UCSD-AML1 (cell line): ENCODE measurements at regions not wholly inside any gene's neighbourhood (a gene's known extent, or its start where the extent isn't known, plus 50 kb on each side); places are given as distances from the start of the nearest gene placed in this dataset.

Experiments used
- DNase-seq: peaks from one replicate; lab custom pipeline; 2025; ENCODE audit not compliant: unreplicated experiment; lab: John Stamatoyannopoulos, UW

- DNase-seq, result no peak
Observed at GRCh38 chr6:28732052-28732451, 191.7 kb downstream of the TRIM27 start.

GRCh38 chr6:28734443-28734959 lies 189.3 kb downstream of the TRIM27 start:
- DNase-seq, result no peak

DNA sequence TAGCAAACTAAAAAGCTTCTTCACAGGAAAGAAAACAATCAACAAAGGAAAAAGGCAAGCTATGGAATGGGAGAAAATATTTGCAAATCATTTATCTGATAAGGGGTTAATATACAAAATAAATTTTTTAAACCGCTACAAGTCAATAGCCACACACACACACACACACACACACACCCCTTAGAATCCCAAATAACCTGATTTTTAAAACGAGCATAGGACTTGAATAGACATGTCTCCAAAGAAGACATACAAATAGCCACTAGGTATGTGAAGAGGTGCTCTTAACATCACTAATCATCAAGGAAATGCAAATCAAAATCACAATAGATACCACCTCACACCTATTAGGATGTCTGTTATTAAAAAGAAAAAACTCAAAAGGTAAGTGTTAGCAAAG lies 187.7 kb downstream of the TRIM27 start:
- DNase-seq, result no peak

GRCh38 chr6:28737750-28738395 lies 185.9 kb downstream of the TRIM27 start:
- no peak for DNase-seq

- DNase-seq, result no peak
Observed at GRCh38 chr6:28738396-28738765, 185.4 kb downstream of the TRIM27 start.

- no peak for DNase-seq
Observed at GRCh38 chr6:28741363-28741762, 182.4 kb downstream of the TRIM27 start.

DNA sequence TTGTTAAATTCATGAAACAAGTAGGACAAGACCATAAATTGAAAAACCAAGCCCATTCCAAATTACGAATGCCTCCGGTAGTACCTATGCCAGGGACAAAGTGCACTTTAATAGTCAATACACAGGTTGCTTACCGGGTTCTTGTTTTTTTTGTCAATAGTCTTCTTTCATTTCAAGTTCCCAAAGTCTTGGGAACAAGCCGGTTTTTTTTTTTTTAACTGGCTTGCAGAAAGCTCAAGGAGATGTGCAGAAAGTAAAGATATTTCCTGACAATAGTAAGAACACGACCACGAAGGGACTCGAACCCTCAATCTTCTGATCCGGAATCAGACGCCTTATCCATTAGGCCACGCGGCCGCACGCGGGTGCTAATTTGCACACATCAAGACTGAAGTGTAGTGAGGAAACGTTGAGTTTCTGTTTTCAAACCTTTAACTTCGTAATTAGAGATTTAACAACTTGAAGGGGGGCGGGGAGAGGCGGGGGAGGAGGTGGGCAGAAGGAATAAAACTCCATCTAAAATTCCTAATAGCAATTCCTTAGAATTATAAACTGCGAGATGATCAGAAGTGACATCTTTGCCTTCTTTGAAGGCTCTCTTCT lies 181.0 kb downstream of the TRIM27 start:
- peak; percentile 74 for DNase-seq

DNA sequence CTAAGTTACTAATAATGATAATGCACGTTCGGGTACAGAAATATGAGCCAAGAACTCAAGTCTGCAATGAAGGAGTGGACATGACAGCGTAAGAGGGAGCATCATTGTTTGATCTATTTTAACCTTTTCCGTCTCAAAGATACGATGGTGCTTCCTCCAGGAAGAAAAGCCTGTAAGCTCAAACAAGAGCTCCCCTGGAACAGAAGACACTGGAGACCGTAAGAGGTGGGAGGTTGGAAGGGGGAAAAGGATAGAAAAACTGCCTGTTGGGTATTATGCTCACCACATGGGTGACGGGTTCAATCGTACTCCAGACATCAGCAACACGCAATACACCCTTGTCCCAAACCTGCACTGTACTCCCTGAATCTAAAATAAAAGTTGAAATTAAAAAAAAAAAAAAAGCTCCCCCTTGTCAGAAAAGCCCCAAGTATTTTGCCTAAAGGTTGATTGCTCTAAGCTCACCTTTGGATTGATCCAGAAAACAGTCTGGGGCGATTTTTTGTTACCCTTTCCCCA lies 180.5 kb downstream of the TRIM27 start:
- no peak for DNase-seq

- no peak for DNase-seq
Observed at GRCh38 chr6:28747083-28747630, 176.6 kb downstream of the TRIM27 start.

GRCh38 chr6:28747631-28748157 lies 176.1 kb downstream of the TRIM27 start:
- peak; percentile 51 for DNase-seq

DNA sequence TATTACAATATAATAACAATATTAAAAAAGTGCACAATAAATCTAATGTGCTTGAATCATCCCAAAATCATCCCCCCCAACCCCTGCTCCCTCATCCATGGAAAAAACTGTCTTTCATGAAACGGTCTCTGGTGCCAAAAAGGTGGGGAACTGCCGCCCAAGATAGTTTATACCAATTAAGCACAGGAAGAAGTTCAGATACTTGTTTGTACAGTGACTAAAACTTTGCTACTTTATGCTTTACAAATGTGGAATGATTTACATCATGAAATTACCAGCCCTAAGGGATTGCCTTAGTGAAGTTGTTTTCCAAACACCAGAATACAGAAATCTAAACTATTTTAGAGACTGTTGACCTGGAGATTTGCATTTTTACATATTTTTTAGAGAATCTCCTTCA lies 175.6 kb downstream of the TRIM27 start:
- DNase-seq, result no peak

DNA sequence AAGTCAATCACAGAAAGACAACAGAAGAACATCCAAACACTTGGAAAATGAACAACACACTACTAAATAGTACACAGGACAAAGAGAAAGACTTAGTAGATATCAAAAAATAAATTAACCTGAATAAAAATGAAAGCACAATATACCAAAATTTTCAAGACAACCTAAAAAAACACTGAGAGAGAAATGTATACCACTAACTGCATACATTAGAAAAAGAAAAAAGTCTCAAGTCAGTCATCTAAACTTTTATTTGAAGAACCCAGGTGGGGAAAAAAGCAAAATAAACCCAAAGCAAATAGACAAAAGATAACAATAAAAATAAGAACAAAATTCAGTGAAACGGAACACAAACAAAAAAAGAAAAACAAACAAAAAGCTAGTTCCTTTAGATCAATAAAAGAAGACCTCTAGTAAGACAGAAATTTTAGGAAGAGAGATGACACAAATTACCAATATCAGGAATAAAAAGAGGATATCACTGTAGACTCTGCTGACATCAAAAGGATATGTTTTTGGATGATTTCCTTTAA lies 172.8 kb downstream of the TRIM27 start:
- no peak for DNase-seq

DNA sequence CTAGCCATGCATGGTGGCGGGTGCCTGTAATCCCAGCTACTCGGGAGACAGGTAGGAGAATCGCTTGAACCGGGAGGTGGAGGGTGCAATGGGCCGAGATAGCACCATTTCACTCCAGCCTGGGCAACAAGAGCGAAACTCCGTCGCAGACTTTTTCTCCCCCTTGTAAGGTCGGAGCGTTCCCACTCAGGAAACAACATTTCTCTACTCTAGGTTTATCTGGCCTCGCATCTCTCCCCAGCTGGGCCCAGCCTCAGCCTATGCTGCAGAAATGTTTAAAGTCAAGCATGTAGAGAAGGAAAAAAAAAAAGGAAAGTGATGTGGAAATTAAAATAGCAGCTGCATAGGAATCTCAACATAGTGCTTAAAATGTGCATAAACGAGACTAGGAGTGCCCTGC lies 172.3 kb downstream of the TRIM27 start:
- DNase-seq, result no peak

- no peak for DNase-seq
Observed at GRCh38 chr6:28751963-28752350, 171.8 kb downstream of the TRIM27 start.

DNA sequence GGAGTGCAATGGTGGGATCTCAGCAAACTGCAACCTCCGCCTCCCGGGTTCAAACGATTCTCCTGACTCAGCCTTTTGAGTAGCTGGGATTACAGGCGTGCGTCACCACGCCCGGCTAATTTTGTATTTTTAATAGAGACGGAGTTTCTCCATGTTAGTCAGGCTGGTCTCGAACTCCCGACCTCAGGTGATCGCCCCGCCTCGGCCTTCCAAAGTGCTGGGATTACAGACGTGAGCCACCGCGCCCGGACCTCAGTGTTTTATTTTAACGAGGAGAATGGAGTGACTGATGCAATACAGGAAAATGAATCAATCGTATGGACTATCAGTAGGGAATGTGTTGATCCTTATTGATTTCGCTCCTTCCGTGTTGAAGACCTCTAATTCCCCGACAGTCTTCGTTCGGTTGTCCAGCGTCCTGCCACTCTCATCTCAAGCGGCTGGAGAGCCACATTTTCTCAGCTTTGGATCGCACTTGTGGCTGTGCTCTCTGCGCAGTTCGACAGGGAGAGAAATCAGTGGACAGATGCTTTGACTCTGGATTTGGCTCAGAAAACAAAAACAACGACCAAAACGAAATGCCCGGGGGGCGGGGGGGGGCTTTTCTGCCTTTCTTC lies 166.2 kb downstream of the TRIM27 start:
- DNase-seq, result no peak

- DNase-seq, result peak; percentile 56
Observed at GRCh38 chr6:28758046-28758817, 165.6 kb downstream of the TRIM27 start.

- no peak for DNase-seq
Observed at GRCh38 chr6:28758818-28759235, 165.0 kb downstream of the TRIM27 start.

GRCh38 chr6:28764014-28764723 lies 159.6 kb downstream of the TRIM27 start:
- no peak for DNase-seq

DNA sequence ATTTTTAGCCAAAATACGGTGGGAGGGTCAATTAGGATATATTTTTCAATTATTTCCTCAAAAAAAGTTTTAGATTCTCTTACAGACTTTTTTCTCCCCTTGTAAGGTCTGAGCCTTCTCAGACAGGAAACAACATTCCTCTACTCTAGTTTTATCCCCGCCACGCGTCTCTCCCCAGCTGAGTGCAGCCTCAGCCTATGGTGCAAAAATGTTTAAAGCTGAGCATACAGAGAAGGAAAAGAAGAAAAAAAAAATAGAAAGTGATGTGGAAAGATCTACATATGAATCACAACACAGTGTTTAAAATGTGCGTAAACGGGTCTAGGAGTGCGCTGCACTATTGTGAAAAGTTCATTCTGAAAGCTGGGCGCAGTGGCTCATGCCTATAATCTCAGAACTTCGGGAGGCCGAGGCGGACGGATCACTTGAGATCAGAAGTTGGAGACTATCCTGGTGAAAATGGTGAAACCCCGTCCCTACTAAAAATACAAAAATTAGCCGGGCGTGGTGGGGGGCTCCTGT lies 159.0 kb downstream of the TRIM27 start:
- no peak for DNase-seq

DNA sequence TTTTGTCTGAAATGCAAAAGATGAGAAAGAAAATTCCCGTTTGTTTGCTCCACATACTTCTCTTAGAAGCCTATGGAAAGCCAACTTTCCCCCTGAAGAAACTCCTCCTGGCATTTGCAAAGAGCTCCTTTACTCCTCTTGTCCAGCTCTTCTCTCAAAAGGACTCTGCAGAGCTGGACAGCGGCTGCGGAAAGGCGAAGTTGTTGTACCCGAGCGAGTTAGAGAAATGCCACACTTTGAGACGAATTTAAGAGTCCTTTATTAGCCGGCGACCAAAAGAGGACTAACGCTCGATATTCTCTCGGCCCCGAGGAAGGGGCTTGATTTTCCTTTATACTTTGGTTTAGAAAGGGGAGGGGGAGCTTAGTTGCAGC lies 157.8 kb downstream of the TRIM27 start:
- DNase-seq, result no peak
